ENCODE measurements at regions not wholly inside any gene's neighbourhood (a gene's known extent, or its start where the extent isn't known, plus 50 kb on each side); places are given as distances from the start of the nearest gene placed in this dataset.

DNA sequence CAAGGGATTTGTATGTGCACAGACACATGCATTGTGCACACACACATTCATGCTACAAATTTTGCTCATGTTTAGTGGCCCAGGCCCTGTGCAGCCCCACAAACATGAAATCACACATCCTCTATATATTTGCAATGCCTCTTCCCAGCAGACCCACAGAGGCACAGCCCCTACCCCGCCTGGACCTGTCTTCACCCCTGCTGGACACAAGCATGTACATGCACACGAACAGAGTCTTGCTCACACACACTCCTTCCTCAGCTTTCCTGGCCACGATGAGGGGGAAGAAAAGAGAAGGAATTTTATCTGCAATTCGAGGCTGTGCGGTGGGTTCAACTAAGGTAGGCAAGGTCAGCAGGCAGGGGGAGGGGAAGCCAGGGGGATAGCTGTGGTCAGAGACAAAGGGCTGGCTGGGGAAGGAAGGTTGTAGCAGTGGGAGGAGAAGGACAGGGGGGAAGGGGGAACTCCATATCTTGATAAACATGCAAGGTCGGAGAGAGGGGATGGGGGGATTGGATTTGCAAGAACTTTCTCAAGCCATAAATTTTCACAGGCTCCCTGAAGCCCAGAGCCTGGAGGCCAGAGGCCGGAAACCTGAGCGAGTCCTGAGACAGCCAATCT lies 156.4 kb downstream of the EFNB1 start:
- Histone ChIP-seq H3K9me3 (replicated peaks; ENCODE audit: control insufficient read depth, insufficient read depth, low read length) (no peaks in the 10 kb centered on the region), H2AFZ (ENCODE audit: low read depth, low read length) (no peak overlapping the region), H3K36me3 (ENCODE audit: control insufficient read depth in 2 of 2, extremely low read depth in 1 of 2, insufficient read depth in 2 of 2, low read length in 2 of 2) (no peaks in the 10 kb centered on the region), H4K20me1 (replicated peaks; ENCODE audit: control insufficient read depth, extremely low read depth, insufficient read depth, low read length) (no peaks in the 10 kb centered on the region), H3K9ac (replicated peaks; ENCODE audit: extremely low read depth, insufficient read depth, low read length) (no peak overlapping the region), H3K9me1 (replicated peaks; ENCODE audit: control insufficient read depth, extremely low read depth, insufficient read depth, low read length) (no peaks in the 10 kb centered on the region), H3K79me2 (ENCODE audit: control insufficient read depth, insufficient read depth, low read length) (no peaks in the 10 kb centered on the region), H3K27me3 (ENCODE audit: control insufficient read depth in 2 of 2, insufficient read depth in 2 of 2, low read length in 2 of 2) (peaks cover 0 to 2% of the 10 kb centered on the region in 2 experiments), H3K4me2 (ENCODE audit: insufficient read depth, low read length) (no peak overlapping the region), H3K4me3 (replicated peaks in 1 of 3; ENCODE audit: insufficient read depth in 1 of 3, low read depth in 1 of 3, low read length in 3 of 3) (no peak overlapping the region), H3K27ac (ENCODE audit: insufficient read depth, low read depth, low read length) (no peak overlapping the region), H3K4me1 (ENCODE audit: control insufficient read depth, extremely low read depth, insufficient read depth, low read length) (no peaks in the 10 kb centered on the region)
- intact Hi-C loops (cut with micrococcal nuclease) (no loop called here), dilution Hi-C loops (cut with MboI; ENCODE audit: extremely low pct_ligation_motif_present, low sequenced_read_pairs) (no loop called here)
- no peak for DNase-seq (ENCODE audit: low read depth, low spot score)
- ChIA-PET POLR2A (no interaction called here), CTCF (no interaction called here)
- FAIRE-seq, result no peak
- no peak for TF ChIP-seq EZH2 (IDR thresholded peaks at IDR 0.05; ENCODE audit: borderline replicate concordance, low read depth, low read length, severe bottlenecking)
- TF ChIP-seq, protein P1, sequence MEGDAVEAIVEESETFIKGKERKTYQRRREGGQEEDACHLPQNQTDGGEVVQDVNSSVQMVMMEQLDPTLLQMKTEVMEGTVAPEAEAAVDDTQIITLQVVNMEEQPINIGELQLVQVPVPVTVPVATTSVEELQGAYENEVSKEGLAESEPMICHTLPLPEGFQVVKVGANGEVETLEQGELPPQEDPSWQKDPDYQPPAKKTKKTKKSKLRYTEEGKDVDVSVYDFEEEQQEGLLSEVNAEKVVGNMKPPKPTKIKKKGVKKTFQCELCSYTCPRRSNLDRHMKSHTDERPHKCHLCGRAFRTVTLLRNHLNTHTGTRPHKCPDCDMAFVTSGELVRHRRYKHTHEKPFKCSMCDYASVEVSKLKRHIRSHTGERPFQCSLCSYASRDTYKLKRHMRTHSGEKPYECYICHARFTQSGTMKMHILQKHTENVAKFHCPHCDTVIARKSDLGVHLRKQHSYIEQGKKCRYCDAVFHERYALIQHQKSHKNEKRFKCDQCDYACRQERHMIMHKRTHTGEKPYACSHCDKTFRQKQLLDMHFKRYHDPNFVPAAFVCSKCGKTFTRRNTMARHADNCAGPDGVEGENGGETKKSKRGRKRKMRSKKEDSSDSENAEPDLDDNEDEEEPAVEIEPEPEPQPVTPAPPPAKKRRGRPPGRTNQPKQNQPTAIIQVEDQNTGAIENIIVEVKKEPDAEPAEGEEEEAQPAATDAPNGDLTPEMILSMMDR (IDR thresholded peaks at IDR 0.05; ENCODE audit: extremely low read depth in 1 of 2, insufficient read depth in 1 of 2, low read depth in 1 of 2, low read length in 2 of 2), result no peak
- TF ChIP-seq, protein P2, sequence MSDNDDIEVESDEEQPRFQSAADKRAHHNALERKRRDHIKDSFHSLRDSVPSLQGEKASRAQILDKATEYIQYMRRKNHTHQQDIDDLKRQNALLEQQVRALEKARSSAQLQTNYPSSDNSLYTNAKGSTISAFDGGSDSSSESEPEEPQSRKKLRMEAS (IDR thresholded peaks at IDR 0.05; ENCODE audit: insufficient read depth, insufficient read length), result no peak
- no peak for TF ChIP-seq JUN (IDR thresholded peaks at IDR 0.05; ENCODE audit: borderline replicate concordance, insufficient read depth, insufficient read length, low read depth)
- no peak for TF ChIP-seq POLR2AphosphoS5 (IDR thresholded peaks at IDR 0.05; ENCODE audit: insufficient read depth, low read depth, low read length)
- no peak for TF ChIP-seq MYC (IDR thresholded peaks at IDR 0.05; ENCODE audit: low read depth, low read length)
- no peak for TF ChIP-seq POLR2A (IDR thresholded peaks at IDR 0.05; ENCODE audit: low read depth, low read length)
- TF ChIP-seq GATA2 (IDR thresholded peaks at IDR 0.05; ENCODE audit: insufficient read depth, insufficient read length, low read depth, low read length), result no peak
- no peak for TF ChIP-seq FOS (IDR thresholded peaks at IDR 0.05; ENCODE audit: borderline replicate concordance, insufficient read depth, low read length)
- BruUV-seq (replicated peaks), result no TSS peak

All from endothelial cell of umbilical vein (primary cell).